Osteoblast (primary cell): ENCODE measurements at regions not wholly inside any gene's neighbourhood (a gene's known extent, or its start where the extent isn't known, plus 50 kb on each side); places are given as distances from the start of the nearest gene placed in this dataset.

Experiments used
- DNase-seq: peaks from one replicate; pipeline ENCODE4 v3.0.0; 2011; ENCODE audit warnings: low spot score, mixed read lengths; ENCODE audit not compliant: insufficient read length; ENCODE audit errors: missing footprints
- H2AFZ ChIP-seq: 2 replicates; pipeline ENCODE4 v1.6.0; 2011; ENCODE audit warnings: mild to moderate bottlenecking, low read length
- H3K27ac ChIP-seq: 2 replicates; pipeline ENCODE4 v1.5.1; 2011; ENCODE audit warnings: mild to moderate bottlenecking, low read depth, low read length, moderate library complexity
- H3K27me3 ChIP-seq: 2 replicates; pipeline ENCODE4 v1.6.0; 2012; ENCODE audit warnings: mild to moderate bottlenecking, control low read depth, inconsistent platforms, low read length, moderate library complexity; ENCODE audit not compliant: insufficient read depth
- H3K36me3 ChIP-seq: 2 replicates; pipeline ENCODE4 v1.5.1; 2011; ENCODE audit warnings: mild to moderate bottlenecking, low read length, control low read depth, moderate library complexity; ENCODE audit not compliant: insufficient read depth
- H3K4me1 ChIP-seq: 2 replicates; pipeline ENCODE4 v1.5.1; 2011; ENCODE audit warnings: mild to moderate bottlenecking, low read length, control low read depth, moderate library complexity; ENCODE audit not compliant: insufficient read depth
- H3K4me2 ChIP-seq: 2 replicates; pipeline ENCODE4 v1.6.0; 2011; ENCODE audit warnings: mild to moderate bottlenecking, low read length; ENCODE audit not compliant: insufficient read depth
- H3K4me3 ChIP-seq: fragments of 200-600 bp; sonication (generic); 3 replicates; pipeline ENCODE4 v1.5.1; 2012; ENCODE audit warnings: mild to moderate bottlenecking, low read length, inconsistent platforms; ENCODE audit not compliant: insufficient read depth
- H3K79me2 ChIP-seq: 2 replicates; pipeline ENCODE4 v1.6.0; 2012; ENCODE audit warnings: mild to moderate bottlenecking, low read length, control low read depth, inconsistent platforms; ENCODE audit not compliant: insufficient read depth
- H3K9me3 ChIP-seq: 2 replicates; pipeline ENCODE4 v1.5.1; 2011; ENCODE audit warnings: low read depth, low read length, control low read depth
- H4K20me1 ChIP-seq: 2 replicates; pipeline ENCODE4 v1.6.0; 2012; ENCODE audit warnings: mild to moderate bottlenecking, low read length, control low read depth; ENCODE audit not compliant: insufficient read depth
- CTCF ChIP-seq: IDR thresholded peaks from 2 replicates; pipeline ENCODE4 v1.5.1; 2011; ENCODE audit warnings: mild to moderate bottlenecking, low read depth, low read length, moderate library complexity; ENCODE audit errors: extremely low read depth

- H3K4me3 ChIP-seq, result no peak overlapping the region
- H3K79me2 ChIP-seq, result no peaks in the 10 kb centered on the region
- no peaks in the 10 kb centered on the region for H3K4me1 ChIP-seq
- H3K9me3 ChIP-seq, result peaks cover 5% of the 10 kb centered on the region
- H4K20me1 ChIP-seq, result no peaks in the 10 kb centered on the region
- no peaks in the 10 kb centered on the region for H3K27me3 ChIP-seq
- H3K4me2 ChIP-seq, result no peak overlapping the region
- H3K36me3 ChIP-seq, result no peaks in the 10 kb centered on the region
- DNase-seq, result no peak
- no peak overlapping the region for H3K27ac ChIP-seq
- no peak overlapping the region for H2AFZ ChIP-seq
- TF ChIP-seq CTCF, result no peak
These were observed 2750.6 kb downstream of the PCDH7 start for GRCh38 chr4:33470805-33471204.

GRCh38 chr4:33477715-33478114 lies 2757.5 kb downstream of the PCDH7 start:
- Histone ChIP-seq H3K27me3 (no peaks in the 10 kb centered on the region), H3K79me2 (no peaks in the 10 kb centered on the region), H3K4me2 (no peak overlapping the region), H3K27ac (no peak overlapping the region), H3K4me3 (no peak overlapping the region), H4K20me1 (no peaks in the 10 kb centered on the region), H3K9me3 (no peaks in the 10 kb centered on the region), H3K4me1 (no peaks in the 10 kb centered on the region), H3K36me3 (no peaks in the 10 kb centered on the region), H2AFZ (no peak overlapping the region)
- TF ChIP-seq CTCF, result no peak
- DNase-seq, result no peak

- Histone ChIP-seq H4K20me1 (no peaks in the 10 kb centered on the region), H3K27me3 (no peaks in the 10 kb centered on the region), H3K79me2 (no peaks in the 10 kb centered on the region)
These were observed 2761.5 kb downstream of the ARAP2 start for GRCh38 chr4:33482773-33483172.

GRCh38 chr4:33485111-33485510 lies 2759.2 kb downstream of the ARAP2 start:
- no peaks in the 10 kb centered on the region for H3K27me3 ChIP-seq
- DNase-seq, result no peak
- H3K4me1 ChIP-seq, result no peaks in the 10 kb centered on the region
- no peaks in the 10 kb centered on the region for H4K20me1 ChIP-seq
- H3K79me2 ChIP-seq, result no peaks in the 10 kb centered on the region
- H3K36me3 ChIP-seq, result no peaks in the 10 kb centered on the region
- no peak overlapping the region for H3K4me3 ChIP-seq
- TF ChIP-seq CTCF, result no peak
- no peak overlapping the region for H3K4me2 ChIP-seq
- no peaks in the 10 kb centered on the region for H3K9me3 ChIP-seq
- no peak overlapping the region for H2AFZ ChIP-seq
- H3K27ac ChIP-seq, result no peak overlapping the region

More at GRCh38 chr4:33482773-33483172, 2761.5 kb downstream of the ARAP2 start:
- DNase-seq, result no peak
- Histone ChIP-seq H2AFZ (no peak overlapping the region), H3K4me3 (no peak overlapping the region), H3K27ac (no peak overlapping the region), H3K36me3 (no peaks in the 10 kb centered on the region), H3K4me1 (no peaks in the 10 kb centered on the region), H3K9me3 (no peaks in the 10 kb centered on the region), H3K4me2 (no peak overlapping the region)
- TF ChIP-seq CTCF, result no peak
